ENCODE measurements at regions not wholly inside any gene's neighbourhood (a gene's known extent, or its start where the extent isn't known, plus 50 kb on each side); places are given as distances from the start of the nearest gene placed in this dataset.

- no peaks in the 10 kb centered on the region for H3K9me3 ChIP-seq (ENCODE audit: control insufficient read depth, low read length)
- H3K27ac ChIP-seq (ENCODE audit: low read length, poor library complexity, severe bottlenecking), result no peak overlapping the region
- H3K27me3 ChIP-seq (ENCODE audit: control insufficient read depth in 1 of 2, insufficient read depth in 1 of 2, low read length in 2 of 2), result no peaks in the 10 kb centered on the region
- no peak overlapping the region for H3K18ac ChIP-seq (ENCODE audit: low read depth in 1 of 2, low read length in 2 of 2)
- H3K4me1 ChIP-seq (ENCODE audit: control insufficient read depth, insufficient read depth, low read depth, low read length), result no peaks in the 10 kb centered on the region
- no peak overlapping the region for H3K4me2 ChIP-seq (ENCODE audit: low read length, poor library complexity, severe bottlenecking)
- no peak overlapping the region for H2AK5ac ChIP-seq (ENCODE audit: low read length, severe bottlenecking)
- no peak overlapping the region for H3K4ac ChIP-seq (ENCODE audit: low read depth in 1 of 2, low read length in 2 of 2)
- H2BK5ac ChIP-seq (ENCODE audit: low read depth, low read length, poor library complexity, severe bottlenecking), result no peak overlapping the region
- H3K14ac ChIP-seq (ENCODE audit: low read length in 2 of 2), result no peak overlapping the region
- no peak overlapping the region for H2AFZ ChIP-seq (ENCODE audit: low read depth, low read length)
- no peaks in the 10 kb centered on the region for H3K36me3 ChIP-seq (ENCODE audit: control insufficient read depth in 1 of 2, insufficient read depth in 2 of 2, low read depth in 1 of 2, low read length in 2 of 2)
- H2BK12ac ChIP-seq (ENCODE audit: low read length in 2 of 2), result no peak overlapping the region
- WGBS, result no CpG with 5 or more reads among the region's 3 CpGs
- DNase-seq, result no peak
- H3K4me3 ChIP-seq (ENCODE audit: insufficient read depth in 1 of 2, low read depth in 1 of 2, low read length in 2 of 2), result no peak overlapping the region
- H4K8ac ChIP-seq (ENCODE audit: low read length), result no peak overlapping the region
- no peak overlapping the region for H2BK120ac ChIP-seq (ENCODE audit: low read depth, low read length)
- no peak overlapping the region for H3K9ac ChIP-seq (ENCODE audit: low read length)
- H3K23ac ChIP-seq (ENCODE audit: low read length in 2 of 2), result no peak overlapping the region
- H2BK15ac ChIP-seq (ENCODE audit: low read depth, poor library complexity, severe bottlenecking), result no peak overlapping the region
- no peaks in the 10 kb centered on the region for H3K79me1 ChIP-seq (replicated peaks; ENCODE audit: low read length, poor library complexity, severe bottlenecking)
- no peak overlapping the region for H4K91ac ChIP-seq (ENCODE audit: low read length)
Measured at GRCh38 chrY:17231994-17232393, 648.0 kb downstream of the CDY2B start.

- Histone ChIP-seq H3K4ac (ENCODE audit: low read depth in 1 of 2, low read length in 2 of 2) (no peak overlapping the region), H3K23ac (ENCODE audit: low read length in 2 of 2) (no peak overlapping the region), H3K14ac (ENCODE audit: low read length in 2 of 2) (no peak overlapping the region), H2BK5ac (ENCODE audit: low read depth, low read length, poor library complexity, severe bottlenecking) (no peak overlapping the region), H2AFZ (ENCODE audit: low read depth, low read length) (no peak overlapping the region), H4K91ac (ENCODE audit: low read length) (no peak overlapping the region), H3K27me3 (ENCODE audit: control insufficient read depth in 1 of 2, insufficient read depth in 1 of 2, low read length in 2 of 2) (no peaks in the 10 kb centered on the region), H2BK15ac (ENCODE audit: low read depth, poor library complexity, severe bottlenecking) (no peak overlapping the region), H3K4me2 (ENCODE audit: low read length, poor library complexity, severe bottlenecking) (no peak overlapping the region), H3K18ac (ENCODE audit: low read depth in 1 of 2, low read length in 2 of 2) (no peak overlapping the region), H2BK12ac (ENCODE audit: low read length in 2 of 2) (no peak overlapping the region), H3K36me3 (ENCODE audit: control insufficient read depth in 1 of 2, insufficient read depth in 2 of 2, low read depth in 1 of 2, low read length in 2 of 2) (no peaks in the 10 kb centered on the region), H2AK5ac (ENCODE audit: low read length, severe bottlenecking) (no peak overlapping the region), H3K4me3 (ENCODE audit: insufficient read depth in 1 of 2, low read depth in 1 of 2, low read length in 2 of 2) (no peak overlapping the region), H3K9ac (ENCODE audit: low read length) (no peak overlapping the region), H4K8ac (ENCODE audit: low read length) (no peak overlapping the region), H3K4me1 (ENCODE audit: control insufficient read depth, insufficient read depth, low read depth, low read length) (no peaks in the 10 kb centered on the region), H3K27ac (ENCODE audit: low read length, poor library complexity, severe bottlenecking) (no peak overlapping the region), H2BK120ac (ENCODE audit: low read depth, low read length) (no peak overlapping the region), H3K79me1 (replicated peaks; ENCODE audit: low read length, poor library complexity, severe bottlenecking) (no peaks in the 10 kb centered on the region), H3K9me3 (ENCODE audit: control insufficient read depth, low read length) (no peaks in the 10 kb centered on the region)
- no peak for DNase-seq
- WGBS, result no CpG with 5 or more reads among the region's 1 CpG
Measured at GRCh38 chrY:17223502-17223901, 656.5 kb downstream of the CDY2B start.

GRCh38 chrY:17202395-17202794, 677.6 kb downstream of the CDY2B start:
- Histone ChIP-seq H3K4ac (ENCODE audit: low read depth in 1 of 2, low read length in 2 of 2) (no peak overlapping the region), H4K8ac (ENCODE audit: low read length) (no peak overlapping the region), H3K9ac (ENCODE audit: low read length) (no peak overlapping the region), H2BK120ac (ENCODE audit: low read depth, low read length) (no peak overlapping the region), H3K27ac (ENCODE audit: low read length, poor library complexity, severe bottlenecking) (no peak overlapping the region), H3K4me1 (ENCODE audit: control insufficient read depth, insufficient read depth, low read depth, low read length) (no peaks in the 10 kb centered on the region), H4K91ac (ENCODE audit: low read length) (no peak overlapping the region), H3K4me3 (ENCODE audit: insufficient read depth in 1 of 2, low read depth in 1 of 2, low read length in 2 of 2) (no peak overlapping the region), H2BK15ac (ENCODE audit: low read depth, poor library complexity, severe bottlenecking) (no peak overlapping the region), H3K4me2 (ENCODE audit: low read length, poor library complexity, severe bottlenecking) (no peak overlapping the region), H2AFZ (ENCODE audit: low read depth, low read length) (no peak overlapping the region), H3K18ac (ENCODE audit: low read depth in 1 of 2, low read length in 2 of 2) (no peak overlapping the region), H2BK12ac (ENCODE audit: low read length in 2 of 2) (no peak overlapping the region), H2BK5ac (ENCODE audit: low read depth, low read length, poor library complexity, severe bottlenecking) (no peak overlapping the region), H3K23ac (ENCODE audit: low read length in 2 of 2) (no peak overlapping the region), H3K27me3 (ENCODE audit: control insufficient read depth in 1 of 2, insufficient read depth in 1 of 2, low read length in 2 of 2) (no peaks in the 10 kb centered on the region), H2AK5ac (ENCODE audit: low read length, severe bottlenecking) (no peak overlapping the region), H3K14ac (ENCODE audit: low read length in 2 of 2) (no peak overlapping the region), H3K9me3 (ENCODE audit: control insufficient read depth, low read length) (no peaks in the 10 kb centered on the region), H3K79me1 (replicated peaks; ENCODE audit: low read length, poor library complexity, severe bottlenecking) (no peaks in the 10 kb centered on the region), H3K36me3 (ENCODE audit: control insufficient read depth in 1 of 2, insufficient read depth in 2 of 2, low read depth in 1 of 2, low read length in 2 of 2) (no peaks in the 10 kb centered on the region)
- no peak for DNase-seq
- 86% methylated on average over 1 of the region's 3 CpGs for WGBS

DNA sequence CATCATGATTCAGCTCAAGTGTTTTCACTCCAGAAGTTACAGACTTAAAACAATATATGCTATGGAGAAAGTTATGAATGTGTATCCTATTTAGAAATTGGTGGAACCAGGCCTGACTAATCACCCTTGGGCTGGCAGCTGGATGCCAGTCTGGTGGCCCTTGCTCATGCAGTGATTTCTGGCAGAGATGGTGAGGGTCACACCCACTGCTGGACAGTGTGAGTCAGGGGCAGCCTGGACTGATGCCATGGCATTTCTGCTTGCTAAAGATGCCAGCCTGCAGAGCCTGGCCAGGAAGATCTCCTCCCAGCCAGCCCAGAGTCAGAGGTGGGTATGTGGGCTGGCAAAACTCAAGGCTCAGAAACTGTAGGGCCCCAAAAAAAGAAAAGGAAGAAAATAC, 695.7 kb downstream of the CDY2B start:
- no peak overlapping the region for H4K91ac ChIP-seq (ENCODE audit: low read length)

More for the DNA sequence above, 695.7 kb downstream of the CDY2B start:
- no peak overlapping the region for H2BK5ac ChIP-seq (ENCODE audit: low read depth, low read length, poor library complexity, severe bottlenecking)
- H4K8ac ChIP-seq (ENCODE audit: low read length), result no peak overlapping the region
- H3K27ac ChIP-seq (ENCODE audit: low read length, poor library complexity, severe bottlenecking), result no peak overlapping the region
- H3K23ac ChIP-seq (ENCODE audit: low read length in 2 of 2), result no peak overlapping the region
- no peak overlapping the region for H3K4me3 ChIP-seq (ENCODE audit: insufficient read depth in 1 of 2, low read depth in 1 of 2, low read length in 2 of 2)
- H2AK5ac ChIP-seq (ENCODE audit: low read length, severe bottlenecking), result no peak overlapping the region
- H3K27me3 ChIP-seq (ENCODE audit: control insufficient read depth in 1 of 2, insufficient read depth in 1 of 2, low read length in 2 of 2), result no peaks in the 10 kb centered on the region
- H3K36me3 ChIP-seq (ENCODE audit: control insufficient read depth in 1 of 2, insufficient read depth in 2 of 2, low read depth in 1 of 2, low read length in 2 of 2), result no peaks in the 10 kb centered on the region
- H3K14ac ChIP-seq (ENCODE audit: low read length in 2 of 2), result no peak overlapping the region
- H2AFZ ChIP-seq (ENCODE audit: low read depth, low read length), result no peak overlapping the region
- H3K79me1 ChIP-seq (replicated peaks; ENCODE audit: low read length, poor library complexity, severe bottlenecking), result no peaks in the 10 kb centered on the region
- no peak overlapping the region for H2BK120ac ChIP-seq (ENCODE audit: low read depth, low read length)
- no peak overlapping the region for H3K18ac ChIP-seq (ENCODE audit: low read depth in 1 of 2, low read length in 2 of 2)
- DNase-seq, result no peak
- no peak overlapping the region for H3K9ac ChIP-seq (ENCODE audit: low read length)
- no peaks in the 10 kb centered on the region for H3K9me3 ChIP-seq (ENCODE audit: control insufficient read depth, low read length)
- H2BK15ac ChIP-seq (ENCODE audit: low read depth, poor library complexity, severe bottlenecking), result no peak overlapping the region
- no peak overlapping the region for H3K4ac ChIP-seq (ENCODE audit: low read depth in 1 of 2, low read length in 2 of 2)
- no peaks in the 10 kb centered on the region for H3K4me1 ChIP-seq (ENCODE audit: control insufficient read depth, insufficient read depth, low read depth, low read length)
- no peak overlapping the region for H2BK12ac ChIP-seq (ENCODE audit: low read length in 2 of 2)
- H3K4me2 ChIP-seq (ENCODE audit: low read length, poor library complexity, severe bottlenecking), result no peak overlapping the region
